Activated T-cell treated with anti-CD3 and anti-CD28 coated beads for 4 hours (primary cell): ENCODE measurements at regions not wholly inside any gene's neighbourhood (a gene's known extent, or its start where the extent isn't known, plus 50 kb on each side); places are given as distances from the start of the nearest gene placed in this dataset.
"Not testable (repeated sequence)": the region's sequence is repeated elsewhere in the genome, so short reads cannot be mapped to it uniquely, and the experiment has no call there.

Source experiments
- DNase-seq: peaks from one replicate; pipeline ENCODE4 v3.0.0-alpha.2; 2020

- no peak for DNase-seq
Observed at GRCh38 chr17:14593956-14594355, 293.1 kb downstream of the HS3ST3B1 start.

DNA sequence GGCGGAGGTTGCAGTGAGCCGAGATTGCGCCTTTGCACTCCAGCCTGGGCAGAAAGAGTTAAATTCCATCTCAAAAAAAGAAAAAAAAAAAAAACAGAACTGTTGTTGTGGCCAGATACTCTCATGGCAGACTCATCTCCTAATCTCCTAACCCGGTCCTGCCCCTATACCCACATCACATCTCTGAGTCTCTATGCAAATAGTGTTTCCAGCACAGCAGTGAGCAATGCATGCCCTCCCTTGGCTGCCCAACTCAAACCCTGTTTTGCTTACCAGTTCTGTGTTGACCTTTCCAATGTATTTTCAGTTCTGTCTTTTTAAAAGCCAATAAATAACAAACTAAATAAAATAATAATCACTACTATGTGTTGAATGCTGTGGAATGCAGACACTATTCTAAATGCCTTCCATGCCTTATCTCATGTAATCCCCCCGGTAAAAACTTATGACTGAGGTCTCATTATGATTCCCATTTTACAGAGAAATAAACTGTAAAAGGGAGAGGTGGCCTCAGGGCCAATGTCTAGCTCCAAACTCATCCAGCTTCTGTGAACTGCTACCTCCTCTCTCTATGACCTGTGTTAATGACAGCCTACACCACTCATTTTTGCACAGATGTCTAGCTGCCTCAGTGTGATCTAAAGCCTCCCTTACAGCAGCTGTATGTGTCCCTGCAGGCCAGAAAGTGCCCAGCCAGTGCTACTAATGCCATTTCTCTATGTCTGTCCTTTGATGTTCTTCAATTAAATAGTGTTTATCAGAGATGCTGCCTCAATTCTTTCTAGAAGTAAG is 289.8 kb downstream of the HS3ST3B1 start:
- no peak for DNase-seq

DNA sequence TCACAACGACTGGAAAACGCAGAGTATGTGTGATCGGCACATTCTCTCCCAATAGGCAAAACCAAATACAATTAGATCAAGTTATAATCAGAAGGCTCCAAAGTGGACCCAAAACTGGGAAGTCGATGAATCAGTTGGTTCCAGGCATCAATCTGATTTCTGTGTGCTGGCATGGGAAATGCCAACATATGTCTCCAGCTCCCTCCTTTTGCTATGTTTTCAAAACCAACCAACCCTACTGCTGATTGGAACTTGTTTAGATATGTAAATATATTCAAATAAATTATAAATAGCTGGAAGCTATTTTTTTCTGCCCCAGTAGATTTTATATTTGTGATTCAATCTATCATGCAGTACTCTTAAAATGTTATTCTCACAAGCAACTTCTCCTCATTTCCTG is 284.2 kb downstream of the HS3ST3B1 start:
- DNase-seq, result no peak

- no peak for DNase-seq
Observed at GRCh38 chr17:14582996-14583395, 282.1 kb downstream of the HS3ST3B1 start.

- DNase-seq, result no peak
Observed at GRCh38 chr17:14581186-14581830, 280.4 kb downstream of the HS3ST3B1 start.

- DNase-seq, result no peak
Observed at GRCh38 chr17:14580499-14580898, 279.6 kb downstream of the HS3ST3B1 start.

- DNase-seq, result no peak
Observed at GRCh38 chr17:14579716-14580115, 278.8 kb downstream of the HS3ST3B1 start.

DNA sequence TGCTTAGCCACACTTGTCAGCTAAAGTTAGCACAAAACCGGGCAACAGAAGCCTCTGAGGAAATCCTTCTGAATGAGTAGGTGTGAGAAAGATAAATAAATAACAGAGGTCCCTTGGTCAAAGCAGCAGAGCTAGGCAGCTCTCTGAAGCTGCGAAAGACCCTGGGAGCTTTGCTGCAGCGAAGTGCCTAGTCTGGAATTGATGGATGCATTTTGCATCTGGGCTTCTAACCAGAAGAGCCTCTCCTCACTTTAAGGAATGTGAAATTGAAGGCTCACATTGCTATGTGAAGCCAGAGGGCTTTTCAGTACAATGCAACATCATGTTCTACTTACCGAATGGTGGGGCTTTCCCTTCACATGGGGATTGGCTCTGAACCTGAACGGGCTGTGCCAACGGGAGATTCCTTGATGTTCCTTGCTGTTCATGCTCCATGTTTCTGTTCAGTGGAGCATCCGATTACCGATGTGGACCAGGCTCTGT is 274.6 kb downstream of the HS3ST3B1 start:
- no peak for DNase-seq

- DNase-seq, result not testable (repeated sequence)
Observed at GRCh38 chr17:14560325-14560724, 259.4 kb downstream of the HS3ST3B1 start.

GRCh38 chr17:14559264-14560119 is 258.6 kb downstream of the HS3ST3B1 start:
- DNase-seq, result no peak

DNA sequence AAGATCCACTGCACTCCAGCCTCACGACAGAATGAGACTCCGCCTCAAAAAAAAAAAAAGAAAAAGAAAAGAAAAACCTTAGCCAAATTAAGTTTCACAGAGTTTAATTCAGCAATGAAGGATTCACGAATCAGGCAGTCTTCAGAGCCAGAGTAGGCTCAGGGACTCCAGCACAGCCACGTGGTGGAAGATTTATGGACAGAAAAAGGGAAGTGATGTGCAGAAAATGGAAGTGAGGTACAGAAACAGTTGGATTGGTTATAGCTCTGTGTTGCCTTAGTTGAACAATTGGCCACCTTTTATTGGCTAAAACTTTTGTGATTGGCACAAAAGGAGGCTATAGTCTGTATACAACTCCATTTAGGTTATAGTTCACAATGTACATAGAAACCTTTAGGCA is 256.6 kb downstream of the HS3ST3B1 start:
- DNase-seq, result no peak

DNA sequence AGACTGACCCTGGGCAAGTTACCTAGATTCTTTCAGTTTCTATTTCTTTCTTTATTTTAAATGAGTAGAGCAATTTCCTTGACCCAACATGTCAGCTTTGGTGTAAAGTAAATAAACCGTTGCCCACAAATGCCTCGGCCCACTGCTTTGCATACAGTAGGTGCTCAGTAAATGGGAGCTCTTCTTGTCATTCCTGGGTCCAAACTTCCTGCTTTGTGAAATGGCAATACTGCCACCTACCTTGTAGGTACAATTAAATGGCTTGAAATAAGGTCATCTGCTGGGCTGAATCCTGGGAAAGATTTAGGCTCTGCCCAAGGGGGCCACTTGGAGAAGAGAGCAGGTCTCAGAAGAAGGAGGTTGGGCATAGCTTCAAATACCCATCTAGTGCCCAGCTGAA is 253.0 kb downstream of the HS3ST3B1 start:
- no peak for DNase-seq

DNA sequence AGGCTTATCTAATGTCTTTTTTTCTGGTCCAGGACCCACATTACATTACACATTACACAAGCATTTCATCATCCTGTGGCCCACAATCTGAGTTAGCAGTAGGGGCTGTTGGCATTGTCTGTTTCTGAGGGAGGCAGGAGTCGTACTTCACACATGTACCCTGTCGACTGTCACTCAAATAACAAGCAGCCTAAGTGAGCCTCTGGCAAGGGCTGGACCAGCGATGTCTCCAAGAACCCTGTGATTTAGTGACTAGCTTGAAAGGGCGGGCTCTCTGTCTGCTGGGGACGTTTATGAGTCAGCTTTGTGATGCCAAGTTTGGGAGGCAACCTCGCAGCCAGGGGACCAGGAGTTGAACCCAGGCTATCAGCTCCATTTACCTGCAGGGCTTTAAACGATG is 251.4 kb downstream of the HS3ST3B1 start:
- DNase-seq, result no peak

DNA sequence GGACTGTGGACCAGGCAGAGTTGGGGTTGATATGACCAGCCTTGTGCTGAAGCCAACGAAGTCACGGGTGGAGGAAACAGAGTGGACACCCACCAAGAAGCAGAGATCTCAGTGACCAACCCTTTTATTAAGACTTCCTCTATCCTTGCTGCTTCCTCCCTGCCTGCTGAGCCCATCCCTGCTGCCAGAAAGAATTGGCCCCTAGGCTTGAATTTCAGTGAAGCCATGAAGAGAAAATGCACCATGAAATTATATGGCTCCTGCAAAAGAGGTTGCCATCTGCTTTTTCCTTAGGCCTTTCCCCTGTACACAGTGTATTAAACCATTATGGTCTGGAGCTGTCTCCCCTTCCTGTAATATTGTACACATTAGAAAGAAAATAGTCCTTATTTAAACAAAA is 246.7 kb downstream of the HS3ST3B1 start:
- no peak for DNase-seq

GRCh38 chr17:14547016-14547415 is 246.1 kb downstream of the HS3ST3B1 start:
- no peak for DNase-seq

GRCh38 chr17:14545156-14545906 is 244.4 kb downstream of the HS3ST3B1 start:
- peak; percentile 1 for DNase-seq

- no peak for DNase-seq
Observed at GRCh38 chr17:14541714-14542113, 240.8 kb downstream of the HS3ST3B1 start.

DNA sequence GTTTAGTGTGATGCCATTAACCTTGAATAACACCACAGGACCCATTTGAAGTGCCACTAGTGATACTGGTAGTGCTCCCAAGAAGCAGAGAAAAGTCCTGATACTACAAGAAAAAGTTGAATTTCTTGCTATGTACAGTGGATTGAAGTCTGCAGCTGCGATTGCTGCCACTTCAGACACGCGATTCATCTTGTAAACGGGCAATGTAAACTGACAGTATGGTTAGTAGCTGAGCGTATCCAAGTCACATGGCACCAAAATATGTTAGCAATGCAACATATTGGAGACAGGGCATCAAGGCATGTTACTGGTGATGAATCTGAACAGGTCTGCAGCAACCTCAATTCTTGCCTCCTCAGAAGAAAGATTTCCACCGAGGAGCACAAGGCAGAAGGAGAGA is 238.9 kb downstream of the HS3ST3B1 start:
- DNase-seq, result no peak

DNA sequence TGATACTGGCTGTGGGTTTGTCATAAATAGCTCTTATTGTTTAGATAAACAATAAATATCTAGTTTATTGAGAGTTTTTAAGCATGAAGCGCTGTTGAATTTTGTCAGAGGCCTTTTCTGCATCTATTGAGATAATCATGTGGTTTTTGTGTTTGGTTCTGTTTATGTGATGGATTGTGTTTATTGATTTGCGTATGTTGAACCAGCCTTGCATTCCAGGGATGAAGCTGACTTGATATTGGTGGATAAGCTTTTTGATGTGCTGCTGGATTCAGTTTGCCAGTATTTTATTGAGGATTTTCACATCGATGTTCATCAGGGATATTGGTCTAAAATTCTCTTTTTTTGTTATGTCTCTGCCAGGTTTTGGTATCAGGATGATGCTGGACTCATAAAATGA is 231.4 kb downstream of the HS3ST3B1 start:
- not testable (repeated sequence) for DNase-seq

GRCh38 chr17:14525551-14526455 is 224.9 kb downstream of the HS3ST3B1 start:
- no peak for DNase-seq

GRCh38 chr17:14522795-14523387 is 222.0 kb downstream of the HS3ST3B1 start:
- no peak for DNase-seq
